PC-9 (cell line): ENCODE measurements at regions not wholly inside any gene's neighbourhood (a gene's known extent, or its start where the extent isn't known, plus 50 kb on each side); places are given as distances from the start of the nearest gene placed in this dataset.
"Not testable (repeated sequence)": the region's sequence is repeated elsewhere in the genome, so short reads cannot be mapped to it uniquely, and the experiment has no call there.

Source experiments
- CTCF ChIP-seq: fragments of 200-600 bp; sonication (generic); conservative IDR thresholded peaks from 2 replicates; pipeline ENCODE4 v1.6.1; 2017; ENCODE audit warnings: mixed run types, antibody characterized with exemption, mild to moderate bottlenecking, moderate library complexity
- EZH2 ChIP-seq: fragments of 200-600 bp; sonication (generic); IDR thresholded peaks from 2 replicates; pipeline ENCODE4 v1.8.0; 2017; ENCODE audit warnings: antibody characterized with exemption, low read depth

GRCh38 chr12:8332373-8332772 lies 105.0 kb upstream of the FAM90A1 start:
- TF ChIP-seq CTCF, EZH2: not testable (repeated sequence)
